ENCODE measurements at regions not wholly inside any gene's neighbourhood (a gene's known extent, or its start where the extent isn't known, plus 50 kb on each side); places are given as distances from the start of the nearest gene placed in this dataset.

GRCh38 chr5:74268297-74268696 lies 372.2 kb downstream of the ENC1 start:
- DNase-seq (ENCODE audit: low read depth) = no peak
- H3K4me3 ChIP-seq (ENCODE audit: low read depth, low read length) = no peak overlapping the region
- no peak for TF ChIP-seq CTCF (IDR thresholded peaks at IDR 0.05; ENCODE audit: insufficient read depth, low read depth, low read length, missing control alignments)

- H3K4me3 ChIP-seq (ENCODE audit: low read depth, low read length) = no peak overlapping the region
- DNase-seq (ENCODE audit: low read depth) = no peak
- no peak for TF ChIP-seq CTCF (IDR thresholded peaks at IDR 0.05; ENCODE audit: insufficient read depth, low read depth, low read length, missing control alignments)
Observed at GRCh38 chr5:74266836-74267235, 373.7 kb downstream of the ENC1 start.

GRCh38 chr5:74266132-74266531 lies 374.4 kb downstream of the ENC1 start:
- TF ChIP-seq CTCF (IDR thresholded peaks at IDR 0.05; ENCODE audit: insufficient read depth, low read depth, low read length, missing control alignments) = no peak
- no peak for DNase-seq (ENCODE audit: low read depth)

GRCh38 chr5:74262544-74263207 lies 377.9 kb downstream of the ENC1 start:
- TF ChIP-seq CTCF (IDR thresholded peaks at IDR 0.05; ENCODE audit: insufficient read depth, low read depth, low read length, missing control alignments) = no peak
- no peak overlapping the region for H3K4me3 ChIP-seq (ENCODE audit: low read depth, low read length)
- no peak for DNase-seq (ENCODE audit: low read depth)

More at GRCh38 chr5:74266132-74266531, 374.4 kb downstream of the ENC1 start:
- no peak overlapping the region for H3K4me3 ChIP-seq (ENCODE audit: low read depth, low read length)

- no peak for TF ChIP-seq CTCF (IDR thresholded peaks at IDR 0.05; ENCODE audit: insufficient read depth, low read depth, low read length, missing control alignments)
- no peak for DNase-seq (ENCODE audit: low read depth)
Observed at GRCh38 chr5:74261866-74262265, 378.7 kb downstream of the ENC1 start.

GRCh38 chr5:74261421-74261820 lies 379.1 kb downstream of the ENC1 start:
- DNase-seq (ENCODE audit: low read depth) = no peak
- H3K4me3 ChIP-seq (ENCODE audit: low read depth, low read length) = no peak overlapping the region
- TF ChIP-seq CTCF (IDR thresholded peaks at IDR 0.05; ENCODE audit: insufficient read depth, low read depth, low read length, missing control alignments) = no peak

More at GRCh38 chr5:74261866-74262265, 378.7 kb downstream of the ENC1 start:
- H3K4me3 ChIP-seq (ENCODE audit: low read depth, low read length) = no peak overlapping the region

GRCh38 chr5:74259572-74259971 lies 381.0 kb downstream of the ENC1 start:
- no peak for TF ChIP-seq CTCF (IDR thresholded peaks at IDR 0.05; ENCODE audit: insufficient read depth, low read depth, low read length, missing control alignments)
- DNase-seq (ENCODE audit: low read depth) = no peak
- H3K4me3 ChIP-seq (ENCODE audit: low read depth, low read length) = no peak overlapping the region
